A204.1 (cell line): ENCODE measurements at regions not wholly inside any gene's neighbourhood (a gene's known extent, or its start where the extent isn't known, plus 50 kb on each side); places are given as distances from the start of the nearest gene placed in this dataset.
"Not testable (repeated sequence)": the region's sequence is repeated elsewhere in the genome, so short reads cannot be mapped to it uniquely, and the experiment has no call there.

Experiments used
- FAIRE-seq: peaks from 2 replicates; lab custom pipeline; 2012; peaks lifted over from hg19 to GRCh38; lab: Jason Lieb, UNC

- no peak for FAIRE-seq
Measured at GRCh38 chr13:50156561-50157127, 141.4 kb downstream of the KCNRG start.

DNA sequence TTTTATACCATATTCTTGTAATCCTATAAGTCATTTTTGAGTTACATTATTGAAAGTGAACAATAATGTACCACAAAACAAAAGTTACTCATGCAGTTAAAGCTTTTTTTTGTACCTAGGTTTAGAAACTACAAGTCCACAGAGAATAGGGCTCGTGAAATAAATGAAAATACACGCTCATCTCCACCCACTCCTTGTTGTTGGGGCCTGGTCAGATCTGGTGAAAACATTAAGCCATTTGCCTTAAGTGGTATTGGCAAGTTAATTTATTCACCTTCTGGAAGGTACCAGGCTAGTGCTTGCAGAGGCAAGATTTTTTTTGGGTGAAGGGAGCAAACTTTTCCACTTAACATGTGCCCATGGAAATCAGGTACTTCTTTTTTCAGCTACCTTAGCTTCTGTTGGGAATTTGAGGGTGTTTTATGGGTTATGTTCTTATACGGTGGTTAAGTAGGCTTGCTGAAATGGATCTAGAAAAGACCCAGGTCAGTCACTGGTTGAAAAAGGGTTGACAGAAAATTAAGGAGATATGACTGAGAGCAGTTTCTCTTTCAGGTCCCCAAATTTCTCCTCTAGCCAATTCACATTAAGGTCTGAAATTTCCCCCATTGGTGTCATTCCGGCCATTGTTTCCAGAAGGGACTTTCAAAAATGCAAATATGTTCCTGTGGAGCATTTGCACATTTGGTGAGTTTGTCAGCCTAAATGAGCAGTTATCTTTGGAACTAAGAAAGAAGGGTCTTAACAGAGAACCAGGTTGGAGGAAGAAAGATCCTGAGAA, 143.3 kb downstream of the KCNRG start:
- no peak for FAIRE-seq

DNA sequence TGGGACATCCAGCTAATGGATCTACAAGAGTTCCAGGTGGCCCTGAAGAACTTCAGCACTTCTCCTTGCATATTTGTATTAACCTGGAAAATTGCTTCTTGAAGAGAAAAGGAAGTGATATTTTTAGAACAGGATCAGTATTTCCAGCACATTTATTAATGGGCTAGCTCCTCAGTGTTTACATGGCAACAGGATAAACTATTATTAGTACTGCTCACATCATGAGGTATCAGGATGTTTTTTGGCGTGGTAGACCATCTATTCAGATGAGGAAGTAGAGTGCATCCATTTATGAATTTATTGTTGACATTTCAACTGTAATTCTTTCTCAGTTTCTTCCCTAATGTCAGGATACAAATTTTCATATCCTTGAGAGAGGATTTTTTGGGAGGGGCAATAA, 144.4 kb downstream of the KCNRG start:
- FAIRE-seq = no peak

GRCh38 chr13:50161052-50161451, 145.8 kb downstream of the KCNRG start:
- FAIRE-seq = no peak

DNA sequence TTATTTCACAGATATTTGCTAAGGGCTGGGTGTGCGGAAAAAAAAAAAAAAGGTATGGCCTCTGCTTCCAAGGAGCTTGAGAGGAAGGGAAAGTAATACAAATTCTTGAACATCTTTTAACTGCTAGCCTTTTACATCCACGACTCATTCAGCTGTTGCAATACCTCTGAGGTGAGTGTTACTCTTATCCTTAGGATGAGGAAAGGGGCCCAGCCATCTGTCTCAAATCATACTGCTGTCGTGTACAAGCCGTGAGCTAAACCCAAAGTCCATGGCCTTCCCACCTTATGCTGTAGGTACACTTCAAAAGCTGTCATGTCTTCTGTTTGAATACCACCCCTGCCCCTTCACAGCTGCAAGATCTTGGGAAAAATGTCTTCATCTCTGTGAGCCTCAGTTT, 146.8 kb downstream of the KCNRG start:
- no peak for FAIRE-seq

DNA sequence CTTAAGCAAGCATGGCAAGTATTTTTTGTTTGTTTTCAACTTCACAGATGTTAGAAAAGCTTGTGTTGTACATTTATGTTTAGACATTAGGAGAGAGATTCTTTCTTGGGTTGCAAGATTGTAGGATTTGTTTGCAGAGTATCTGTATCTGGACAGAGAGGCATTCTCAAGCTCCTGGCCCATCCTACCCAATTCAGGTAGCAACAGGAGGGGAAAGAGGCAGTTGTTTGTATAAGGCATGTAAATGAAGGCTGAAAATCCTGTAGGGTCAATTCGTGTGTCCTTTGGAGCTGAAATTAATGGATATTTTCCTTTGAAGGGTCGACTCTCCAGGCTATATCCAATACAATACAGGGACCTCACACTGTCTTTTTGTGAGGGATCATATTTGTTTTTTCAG, 147.3 kb downstream of the KCNRG start:
- FAIRE-seq = no peak

DNA sequence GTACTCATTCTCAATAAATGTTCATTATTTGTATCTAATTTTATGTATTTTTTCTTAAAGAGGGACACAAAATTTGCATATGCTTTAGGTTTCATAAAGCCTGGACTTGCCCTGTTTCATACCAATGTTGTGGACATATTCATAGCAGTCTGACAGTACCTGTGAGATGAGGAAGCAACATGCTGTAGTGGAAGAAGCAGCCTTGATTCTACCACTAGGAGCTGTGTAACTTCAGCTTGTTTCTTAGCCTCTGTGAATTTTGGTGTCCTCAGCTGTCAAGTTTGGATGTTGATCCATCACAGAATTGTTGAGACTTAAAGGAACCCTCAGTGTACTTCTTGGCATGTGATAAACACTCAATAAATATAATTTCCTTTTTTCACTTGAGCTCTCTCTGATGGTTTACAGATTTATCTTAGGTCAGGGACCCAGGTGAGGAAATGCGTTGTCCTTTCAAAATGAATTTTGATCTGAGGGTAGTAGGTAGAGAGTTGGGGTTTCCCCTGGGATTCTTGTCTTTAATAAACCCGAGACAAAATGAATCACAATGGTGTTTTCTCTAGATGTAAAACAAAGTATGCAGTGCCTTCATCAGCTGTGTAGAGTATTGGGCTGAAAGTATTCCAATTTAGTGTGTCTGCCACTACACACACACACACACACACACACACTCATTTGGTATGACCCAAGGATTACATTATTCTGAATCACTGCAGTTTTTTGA, 152.1 kb downstream of the KCNRG start:
- no peak for FAIRE-seq

- no peak for FAIRE-seq
Measured at GRCh38 chr13:50167967-50168366, 152.7 kb downstream of the KCNRG start.

DNA sequence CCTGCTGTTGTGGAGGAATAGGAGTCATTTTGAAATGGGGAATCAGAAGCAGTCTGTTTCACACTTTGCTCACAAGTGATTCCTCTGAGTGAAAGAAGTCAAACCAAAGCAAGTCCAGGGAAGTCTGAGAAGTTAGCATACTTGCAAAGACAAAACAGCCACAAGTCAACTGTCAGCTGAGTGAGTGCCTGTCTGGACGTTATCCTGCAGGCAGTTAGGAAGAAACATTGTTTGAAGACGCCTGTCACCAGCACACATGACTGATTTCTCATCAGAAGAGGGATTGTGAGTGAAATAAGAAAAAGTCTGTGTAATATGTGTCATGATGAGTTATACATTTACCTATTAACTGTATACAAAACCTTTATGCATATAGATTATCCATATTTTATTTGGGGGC, 153.5 kb downstream of the KCNRG start:
- FAIRE-seq = no peak

GRCh38 chr13:50170447-50171037, 155.3 kb downstream of the KCNRG start:
- no peak for FAIRE-seq

DNA sequence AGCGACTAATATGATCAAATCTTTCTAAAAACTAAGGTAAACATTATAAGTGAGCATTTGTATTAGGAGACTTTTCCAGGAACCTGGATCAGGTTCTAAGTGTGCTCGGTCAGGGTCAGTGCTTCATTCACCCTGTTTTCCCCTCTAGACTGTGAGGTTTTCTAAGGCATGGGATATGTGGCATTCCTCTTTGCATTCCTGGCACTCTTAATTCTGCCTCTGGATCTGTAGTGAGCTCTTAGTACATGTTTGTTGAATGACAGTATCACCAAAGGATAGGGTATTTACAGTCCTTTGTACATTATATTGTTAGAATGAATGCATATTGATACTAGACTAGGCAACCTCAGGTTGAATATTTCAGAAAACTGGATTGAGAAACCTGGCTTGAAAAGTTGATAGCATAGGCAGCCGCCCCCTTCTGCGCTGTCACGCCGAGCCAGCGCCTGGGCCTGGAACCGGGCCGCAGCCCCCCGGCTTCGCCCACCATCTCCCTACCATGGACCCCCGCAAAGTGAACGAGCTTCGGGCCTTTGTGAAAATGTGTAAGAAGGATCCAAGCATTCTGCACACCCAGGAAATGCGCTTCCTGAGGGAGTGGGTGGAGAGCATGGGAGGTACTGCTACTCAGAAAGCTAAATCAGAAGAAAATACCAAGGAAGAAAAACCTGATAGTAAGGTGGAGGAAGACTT, 156.5 kb downstream of the KCNRG start:
- no peak for FAIRE-seq

- not testable (repeated sequence) for FAIRE-seq
Measured at GRCh38 chr13:50173045-50173444, 157.8 kb downstream of the KCNRG start.

GRCh38 chr13:50174630-50175029, 159.4 kb downstream of the KCNRG start:
- no peak for FAIRE-seq

DNA sequence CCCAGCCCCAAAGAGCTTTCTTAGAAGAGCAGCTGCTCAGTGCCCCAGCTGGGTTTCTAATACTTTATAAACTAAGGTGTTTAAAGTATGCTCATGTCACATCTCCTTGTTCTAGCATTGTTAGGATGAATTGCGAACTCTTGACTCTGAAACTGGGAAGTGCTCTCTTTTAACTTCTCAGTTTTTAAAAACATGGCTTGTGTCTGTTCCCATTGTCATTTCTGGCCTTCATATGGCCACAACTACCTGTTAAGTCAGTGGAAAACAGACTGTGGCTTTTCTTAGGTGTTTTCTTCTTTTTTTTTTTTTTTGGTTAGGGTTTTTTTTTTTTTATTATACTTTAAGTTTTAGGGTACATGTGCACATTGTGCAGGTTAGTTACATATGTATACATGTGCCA, 164.7 kb downstream of the KCNRG start:
- no peak for FAIRE-seq

- not testable (repeated sequence) for FAIRE-seq
Measured at GRCh38 chr13:50185769-50186763, 170.8 kb downstream of the KCNRG start.

- FAIRE-seq = no peak
Measured at GRCh38 chr13:50187352-50188029, 172.2 kb downstream of the KCNRG start.

GRCh38 chr13:50188696-50189095, 173.5 kb downstream of the KCNRG start:
- no peak for FAIRE-seq

- FAIRE-seq = no peak
Measured at GRCh38 chr13:50189450-50189849, 174.2 kb downstream of the KCNRG start.

DNA sequence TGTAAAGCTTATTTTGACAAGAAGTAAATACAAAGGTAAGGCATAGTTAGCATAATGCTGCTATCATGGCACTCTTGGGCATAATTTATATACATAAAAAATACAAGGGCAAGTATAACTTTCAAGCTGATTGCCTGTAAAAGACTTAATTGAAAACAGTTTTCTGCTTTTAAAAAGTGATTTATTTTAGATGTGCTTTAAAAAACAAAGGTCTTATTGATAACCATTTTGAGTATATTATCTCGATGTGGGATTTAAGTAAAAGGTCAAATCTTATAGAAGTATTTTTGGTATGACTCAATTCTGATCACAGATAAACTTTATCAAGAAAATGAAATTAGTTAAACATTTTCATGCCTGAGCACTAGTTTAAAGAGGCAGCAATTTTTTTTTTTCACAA, 175.8 kb downstream of the KCNRG start:
- peak; percentile 19 for FAIRE-seq

DNA sequence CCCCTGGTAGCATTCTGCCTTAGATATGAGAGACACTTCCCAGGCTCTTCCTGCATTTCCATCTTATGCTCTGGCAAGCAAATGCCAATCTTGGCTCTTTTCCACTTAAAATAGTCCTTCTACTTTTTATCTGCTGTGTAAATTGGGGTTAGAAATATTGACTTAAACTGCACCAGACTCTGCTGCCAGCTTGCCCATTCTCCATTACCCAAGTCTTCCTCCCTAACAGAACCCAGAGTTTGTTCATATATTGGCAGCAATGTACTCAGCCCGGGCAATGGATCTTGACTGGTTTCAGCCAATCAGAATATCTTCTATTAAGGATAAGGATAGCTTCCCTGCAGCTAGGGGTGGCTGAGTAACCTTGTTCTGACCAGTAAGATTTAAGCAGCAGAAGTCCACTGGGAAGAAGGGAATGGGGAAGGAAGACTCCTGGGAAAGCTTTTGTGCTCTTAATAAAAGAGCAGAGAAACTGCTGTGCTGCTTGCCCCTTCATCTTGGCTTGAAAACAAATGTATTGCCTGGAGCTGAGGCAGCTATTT, 177.1 kb downstream of the KCNRG start:
- FAIRE-seq = no peak
